ENCODE measurements at regions not wholly inside any gene's neighbourhood (a gene's known extent, or its start where the extent isn't known, plus 50 kb on each side); places are given as distances from the start of the nearest gene placed in this dataset.
A peak's percentile ranks its signal among the peaks of the same experiment; 100 is the strongest.

DNA sequence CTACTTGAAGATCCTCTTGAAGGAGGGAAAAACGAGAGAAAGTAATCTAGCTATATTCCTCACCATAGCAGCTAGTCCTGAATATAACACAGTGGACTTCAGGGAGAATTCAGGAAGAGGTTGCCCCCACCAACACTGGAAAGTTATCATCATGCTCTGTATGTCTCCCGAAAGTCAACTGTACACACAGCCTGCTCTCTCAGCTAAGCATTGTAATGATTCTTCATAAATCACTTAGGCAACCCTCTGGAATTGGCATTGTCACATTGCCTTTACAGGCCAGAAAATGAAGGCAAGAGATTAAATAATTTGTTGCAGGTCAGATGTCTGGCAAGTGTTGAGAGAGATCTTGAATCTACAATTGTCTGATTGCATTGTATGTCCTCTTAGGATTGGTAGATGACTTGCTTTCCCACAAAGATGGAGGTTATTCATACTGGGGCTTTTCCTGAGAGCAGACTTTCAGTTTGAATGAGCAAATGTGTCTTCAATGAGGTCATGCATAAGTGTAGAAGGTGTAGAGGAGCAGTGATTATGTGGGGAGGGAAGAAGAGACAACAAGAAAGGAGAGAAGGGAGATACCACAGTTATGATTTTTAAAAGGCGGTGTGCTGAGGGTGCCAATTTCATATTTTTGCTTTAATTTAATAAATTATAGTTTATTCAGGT, 667.2 kb downstream of the DCDC2C start:
- TF ChIP-seq EZH2 (IDR thresholded peaks at IDR 0.05), result no peak
- TF ChIP-seq EZH2phosphoT487 (IDR thresholded peaks at IDR 0.05), result no peak
- Histone ChIP-seq H3K4me2 (no peak overlapping the region), H3K27me3 (no peaks in the 10 kb centered on the region), H2AFZ (replicated peaks) (no peak overlapping the region), H3K4me1 (no peaks in the 10 kb centered on the region), H4K20me1 (ENCODE audit: low read depth) (no peaks in the 10 kb centered on the region), H3K4me3 (no peak overlapping the region), H3K9me3 (ENCODE audit: low read depth) (peaks cover 12% of the 10 kb centered on the region), H3K9ac (no peak overlapping the region), H3F3A (ENCODE audit: low read depth) (no peaks in the 10 kb centered on the region), H3K27ac (no peak overlapping the region), H3K36me3 (peaks cover 9% of the 10 kb centered on the region), H3K79me2 (ENCODE audit: low read depth) (no peaks in the 10 kb centered on the region)
- H3K27me3 Mint-ChIP-seq (ENCODE audit: insufficient read depth, low read depth), result no peaks in the 10 kb centered on the region
- peaks cover 36% of the 10 kb centered on the region for H3K9me3 Mint-ChIP-seq
- no peak for DNase-seq (ENCODE audit: low spot score)
- no peak overlapping the region for H3K27ac Mint-ChIP-seq
- H3K4me3 Mint-ChIP-seq, result no peak overlapping the region
- peaks cover 4% of the 10 kb centered on the region for H3K36me3 Mint-ChIP-seq
- H3K4me1 Mint-ChIP-seq, result no peaks in the 10 kb centered on the region

DNA sequence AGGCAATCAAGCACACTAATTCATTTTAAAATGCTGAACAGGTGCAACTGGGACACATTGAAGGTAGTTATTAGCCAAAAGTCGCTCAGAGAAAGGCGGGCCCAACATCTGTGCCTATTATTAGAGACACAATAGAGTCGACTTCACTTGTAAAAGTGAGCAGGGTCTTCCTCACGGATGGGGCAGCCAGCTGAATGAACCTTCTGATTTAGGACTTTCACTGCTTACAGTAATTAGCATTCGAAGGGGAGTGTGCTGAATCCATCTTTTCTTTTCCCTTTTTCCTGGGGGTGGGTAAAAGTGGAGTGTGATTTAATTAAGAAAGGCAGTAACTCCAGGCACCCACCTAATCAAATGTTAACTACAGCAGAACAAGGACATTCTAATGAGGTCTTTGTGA, 677.7 kb downstream of the DCDC2C start:
- Mint-ChIP-seq H3K36me3 (peaks cover under 1% of the 10 kb centered on the region), H3K9me3 (peaks cover 10% of the 10 kb centered on the region), H3K4me1 (peaks cover 19% of the 10 kb centered on the region), H3K27me3 (ENCODE audit: insufficient read depth, low read depth) (no peaks in the 10 kb centered on the region), H3K27ac (peak overlapping the region; percentile 22), H3K4me3 (no peak overlapping the region)
- H3F3A ChIP-seq (ENCODE audit: low read depth), result peaks cover 32% of the 10 kb centered on the region
- peak; percentile 77 for DNase-seq (ENCODE audit: low spot score)
- H3K4me1 ChIP-seq, result peaks cover 31% of the 10 kb centered on the region
- no peak overlapping the region for H3K9ac ChIP-seq
- H3K36me3 ChIP-seq, result peaks cover 7% of the 10 kb centered on the region
- peak overlapping the region; percentile 42 for H3K4me2 ChIP-seq
- no peak overlapping the region for H3K4me3 ChIP-seq
- H2AFZ ChIP-seq (replicated peaks), result no peak overlapping the region
- H3K79me2 ChIP-seq (ENCODE audit: low read depth), result no peaks in the 10 kb centered on the region
- peaks cover 10% of the 10 kb centered on the region for H3K9me3 ChIP-seq (ENCODE audit: low read depth)
- TF ChIP-seq EZH2 (IDR thresholded peaks at IDR 0.05) (no peak), EZH2phosphoT487 (IDR thresholded peaks at IDR 0.05) (no peak)
- TF ChIP-seq, protein P1, sequence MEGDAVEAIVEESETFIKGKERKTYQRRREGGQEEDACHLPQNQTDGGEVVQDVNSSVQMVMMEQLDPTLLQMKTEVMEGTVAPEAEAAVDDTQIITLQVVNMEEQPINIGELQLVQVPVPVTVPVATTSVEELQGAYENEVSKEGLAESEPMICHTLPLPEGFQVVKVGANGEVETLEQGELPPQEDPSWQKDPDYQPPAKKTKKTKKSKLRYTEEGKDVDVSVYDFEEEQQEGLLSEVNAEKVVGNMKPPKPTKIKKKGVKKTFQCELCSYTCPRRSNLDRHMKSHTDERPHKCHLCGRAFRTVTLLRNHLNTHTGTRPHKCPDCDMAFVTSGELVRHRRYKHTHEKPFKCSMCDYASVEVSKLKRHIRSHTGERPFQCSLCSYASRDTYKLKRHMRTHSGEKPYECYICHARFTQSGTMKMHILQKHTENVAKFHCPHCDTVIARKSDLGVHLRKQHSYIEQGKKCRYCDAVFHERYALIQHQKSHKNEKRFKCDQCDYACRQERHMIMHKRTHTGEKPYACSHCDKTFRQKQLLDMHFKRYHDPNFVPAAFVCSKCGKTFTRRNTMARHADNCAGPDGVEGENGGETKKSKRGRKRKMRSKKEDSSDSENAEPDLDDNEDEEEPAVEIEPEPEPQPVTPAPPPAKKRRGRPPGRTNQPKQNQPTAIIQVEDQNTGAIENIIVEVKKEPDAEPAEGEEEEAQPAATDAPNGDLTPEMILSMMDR (IDR thresholded peaks at IDR 0.05), result no peak
- H3K27me3 ChIP-seq, result no peaks in the 10 kb centered on the region
- peak overlapping the region; percentile 81 for H3K27ac ChIP-seq
- no peaks in the 10 kb centered on the region for H4K20me1 ChIP-seq (ENCODE audit: low read depth)

DNA sequence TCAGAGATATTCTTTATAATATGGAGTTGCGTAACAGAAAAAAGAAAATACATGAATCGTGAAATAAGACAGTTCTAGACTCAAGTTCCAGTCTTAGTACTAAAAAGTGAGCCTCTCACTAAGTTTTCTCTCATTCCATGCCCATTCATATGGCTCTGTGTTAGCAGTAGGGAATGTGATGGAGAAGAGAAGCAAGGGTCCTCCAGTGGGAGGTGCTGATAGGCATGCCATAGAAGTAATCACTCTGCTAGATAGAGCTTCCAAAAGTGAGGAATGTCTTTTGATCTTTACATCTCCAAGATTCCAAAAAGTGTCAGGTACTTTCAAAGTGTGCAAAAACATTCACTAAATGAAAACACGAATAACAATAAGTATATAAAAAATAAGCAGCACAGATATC, 678.4 kb downstream of the DCDC2C start:
- Mint-ChIP-seq H3K36me3 (no peaks in the 10 kb centered on the region), H3K9me3 (peaks cover 3% of the 10 kb centered on the region), H3K27me3 (ENCODE audit: insufficient read depth, low read depth) (no peaks in the 10 kb centered on the region), H3K4me1 (peaks cover 13% of the 10 kb centered on the region), H3K4me3 (no peak overlapping the region), H3K27ac (no peak overlapping the region)
- no peaks in the 10 kb centered on the region for H3K27me3 ChIP-seq
- peaks cover 7% of the 10 kb centered on the region for H3K36me3 ChIP-seq
- peaks cover 27% of the 10 kb centered on the region for H3F3A ChIP-seq (ENCODE audit: low read depth)
- TF ChIP-seq, protein P1 (IDR thresholded peaks at IDR 0.05), result peak; percentile 13
- no peak for TF ChIP-seq EZH2phosphoT487 (IDR thresholded peaks at IDR 0.05)
- H3K9ac ChIP-seq, result no peak overlapping the region
- H3K9me3 ChIP-seq (ENCODE audit: low read depth), result peaks cover 10% of the 10 kb centered on the region
- peak overlapping the region; percentile 42 for H3K4me2 ChIP-seq
- peak; percentile 10 for DNase-seq (ENCODE audit: low spot score)
- H3K27ac ChIP-seq, result peak overlapping the region; percentile 81
- H2AFZ ChIP-seq (replicated peaks), result no peak overlapping the region
- no peak overlapping the region for H3K4me3 ChIP-seq
- H3K79me2 ChIP-seq (ENCODE audit: low read depth), result no peaks in the 10 kb centered on the region
- no peaks in the 10 kb centered on the region for H4K20me1 ChIP-seq (ENCODE audit: low read depth)
- peaks cover 25% of the 10 kb centered on the region for H3K4me1 ChIP-seq

DNA sequence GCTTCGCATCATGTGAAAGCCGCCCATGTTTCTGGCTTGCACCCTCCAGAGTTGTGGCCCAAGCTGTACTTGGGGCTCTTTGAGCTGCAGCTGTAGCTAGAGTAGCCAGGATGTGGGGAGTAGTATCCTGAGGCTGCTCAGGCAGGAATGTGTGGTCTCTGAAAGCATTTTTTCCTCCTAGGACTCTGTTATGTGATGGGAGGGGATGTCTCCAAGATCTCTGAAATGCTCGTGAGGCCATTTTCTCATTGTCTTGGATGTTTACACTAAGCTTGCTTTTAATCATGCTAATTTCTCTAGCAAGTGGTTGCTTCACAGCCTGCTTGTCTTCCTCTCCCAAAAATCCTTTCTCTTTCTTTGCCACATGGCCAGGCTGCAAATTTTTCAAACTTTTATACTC, 687.6 kb downstream of the DCDC2C start:
- Mint-ChIP-seq H3K4me1 (no peaks in the 10 kb centered on the region), H3K36me3 (no peaks in the 10 kb centered on the region), H3K9me3 (peaks cover 47% of the 10 kb centered on the region)

More for the DNA sequence above, 687.6 kb downstream of the DCDC2C start:
- H3K9ac ChIP-seq, result no peak overlapping the region
- H3F3A ChIP-seq (ENCODE audit: low read depth), result no peaks in the 10 kb centered on the region
- H3K4me3 Mint-ChIP-seq, result no peak overlapping the region
- TF ChIP-seq EZH2 (IDR thresholded peaks at IDR 0.05), result no peak
- TF ChIP-seq EZH2phosphoT487 (IDR thresholded peaks at IDR 0.05), result no peak
- TF ChIP-seq, protein P1 (IDR thresholded peaks at IDR 0.05), result no peak
- H3K36me3 ChIP-seq, result peaks cover 10% of the 10 kb centered on the region
- H4K20me1 ChIP-seq (ENCODE audit: low read depth), result no peaks in the 10 kb centered on the region
- H3K79me2 ChIP-seq (ENCODE audit: low read depth), result no peaks in the 10 kb centered on the region
- H3K27me3 ChIP-seq, result no peaks in the 10 kb centered on the region
- H3K4me2 ChIP-seq, result no peak overlapping the region
- peaks cover 3% of the 10 kb centered on the region for H3K27me3 Mint-ChIP-seq (ENCODE audit: insufficient read depth, low read depth)
- DNase-seq (ENCODE audit: low spot score), result no peak
- no peaks in the 10 kb centered on the region for H3K4me1 ChIP-seq
- no peak overlapping the region for H3K27ac Mint-ChIP-seq
- H2AFZ ChIP-seq (replicated peaks), result peak overlapping the region; percentile 42
- no peak overlapping the region for H3K27ac ChIP-seq
- no peak overlapping the region for H3K4me3 ChIP-seq
- peaks cover 9% of the 10 kb centered on the region for H3K9me3 ChIP-seq (ENCODE audit: low read depth)

Data from neural progenitor cell (in vitro differentiated cells).